B cell (primary cell): ENCODE measurements at regions not wholly inside any gene's neighbourhood (a gene's known extent, or its start where the extent isn't known, plus 50 kb on each side); places are given as distances from the start of the nearest gene placed in this dataset.

Experiments
- CTCF ChIP-seq: fragments of 200-600 bp; IDR thresholded peaks from one replicate; pipeline ENCODE4 v1.8.0; 2022; ENCODE audit warnings: antibody characterized with exemption, mild to moderate bottlenecking
- EZH2 ChIP-seq: IDR thresholded peaks from 2 replicates; pipeline ENCODE4 v1.6.1; 2012; ENCODE audit warnings: borderline replicate concordance, low read depth, mild to moderate bottlenecking, moderate library complexity, low read length; ENCODE audit not compliant: insufficient read depth, poor library complexity, severe bottlenecking

- TF ChIP-seq CTCF: no peak
- TF ChIP-seq EZH2: no peak
These were observed 1431.1 kb upstream of the PCDH7 start for GRCh38 chr4:29289118-29289517.
